H1 (cell line): ENCODE measurements at regions not wholly inside any gene's neighbourhood (a gene's known extent, or its start where the extent isn't known, plus 50 kb on each side); places are given as distances from the start of the nearest gene placed in this dataset.

Experiments
- HDAC2 ChIP-seq, 2 experiments: fragments of 300-600 bp in 1 of 2; sonication (generic) in 1 of 2; IDR thresholded peaks; 2 replicates each; pipeline ENCODE4 v1.6.1; 2011 to 2012; ENCODE audit warnings: low read depth in 2 of 2, low read length in 2 of 2, mild to moderate bottlenecking in 2 of 2, moderate library complexity in 2 of 2, borderline replicate concordance in 1 of 2, inconsistent platforms in 1 of 2

GRCh38 chr14:27410981-27411380 is 813.1 kb upstream of the NOVA1 start (continued):
- no peak for TF ChIP-seq HDAC2 (IDR thresholded peaks at IDR 0.05; ENCODE audit: borderline replicate concordance in 1 of 2, low read depth in 2 of 2, low read length in 2 of 2)
- TF ChIP-seq, all 59 proteins: peak for 0
